ENCODE measurements at regions not wholly inside any gene's neighbourhood (a gene's known extent, or its start where the extent isn't known, plus 50 kb on each side); places are given as distances from the start of the nearest gene placed in this dataset.
"Not testable (repeated sequence)": the region's sequence is repeated elsewhere in the genome, so short reads cannot be mapped to it uniquely, and the experiment has no call there.

DNA sequence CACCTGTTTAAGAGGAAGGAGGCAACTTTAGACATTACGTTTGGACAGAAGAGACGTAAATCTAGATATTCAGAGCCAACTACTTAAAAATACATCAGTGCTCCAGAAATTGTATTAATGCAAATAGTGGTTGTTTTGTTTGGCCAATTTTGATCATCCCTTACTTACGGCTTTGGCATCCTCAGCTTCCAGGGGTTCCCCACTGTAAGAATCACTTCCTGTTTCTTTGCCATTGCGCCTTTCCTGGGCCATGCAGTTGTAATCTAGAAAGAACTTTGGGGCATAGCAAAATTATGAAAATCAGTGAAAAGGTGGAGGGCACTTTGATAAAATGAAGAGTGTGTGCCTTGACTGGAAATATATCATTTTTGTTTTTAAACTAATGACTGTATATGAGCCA lies 537.2 kb upstream of the TLE4 start:
- FAIRE-seq = no peak

DNA sequence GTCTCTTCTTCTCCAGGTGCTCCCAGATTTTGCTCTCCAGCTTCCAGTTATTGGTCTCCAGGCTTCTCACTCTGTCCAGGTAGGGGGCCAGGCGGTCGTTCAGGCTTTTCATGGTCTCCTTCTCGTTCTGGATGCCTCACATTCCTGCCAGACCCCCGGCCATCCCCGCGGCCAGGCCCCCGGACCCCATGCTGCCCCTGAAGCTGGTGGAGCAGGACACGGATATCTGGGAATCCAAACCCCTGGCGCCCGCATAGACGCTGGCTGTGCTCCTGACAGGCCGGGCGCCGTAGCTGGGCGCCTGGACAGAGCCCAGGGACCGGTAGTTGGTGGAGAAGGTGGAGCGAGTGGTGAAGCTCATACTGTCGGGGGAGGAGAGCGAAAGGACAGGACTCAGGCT lies 534.4 kb upstream of the TLE4 start:
- FAIRE-seq = no peak

DNA sequence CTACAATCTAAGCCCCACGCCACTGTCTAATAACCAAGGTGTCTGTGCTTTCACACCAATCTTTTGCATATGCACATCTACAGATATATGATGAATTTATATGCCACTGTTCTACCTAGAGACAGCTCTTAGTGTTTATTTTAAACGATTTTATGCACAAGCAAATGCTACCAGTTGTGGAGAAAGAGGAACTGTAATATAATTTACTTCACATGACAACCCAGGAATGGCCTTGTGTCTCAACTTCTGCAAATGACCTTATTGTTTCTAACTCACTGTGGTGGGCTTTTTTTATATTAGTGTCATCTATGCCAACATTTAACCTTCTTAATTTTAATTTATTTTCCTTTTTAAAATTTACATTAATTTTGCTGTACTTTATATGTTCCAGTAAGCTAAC lies 531.1 kb upstream of the TLE4 start:
- FAIRE-seq = no peak

DNA sequence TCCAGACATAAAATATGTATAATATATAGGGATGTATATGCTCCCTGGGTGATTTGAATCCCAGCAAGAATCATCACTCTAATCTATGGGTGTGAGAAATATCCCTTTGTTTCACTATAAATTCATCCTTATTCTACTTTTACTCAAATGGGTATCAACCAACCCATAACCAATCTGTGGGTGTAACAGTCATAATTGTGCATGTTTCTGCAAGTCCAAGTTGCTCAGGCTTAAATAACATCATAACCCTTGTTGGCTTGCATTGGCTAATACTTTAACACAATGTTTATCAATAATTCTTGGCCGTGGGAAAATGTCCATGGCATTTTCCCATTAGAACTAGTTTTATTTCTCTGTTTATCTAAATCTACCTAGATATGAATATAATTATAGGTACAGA lies 530.5 kb upstream of the TLE4 start:
- FAIRE-seq = no peak

DNA sequence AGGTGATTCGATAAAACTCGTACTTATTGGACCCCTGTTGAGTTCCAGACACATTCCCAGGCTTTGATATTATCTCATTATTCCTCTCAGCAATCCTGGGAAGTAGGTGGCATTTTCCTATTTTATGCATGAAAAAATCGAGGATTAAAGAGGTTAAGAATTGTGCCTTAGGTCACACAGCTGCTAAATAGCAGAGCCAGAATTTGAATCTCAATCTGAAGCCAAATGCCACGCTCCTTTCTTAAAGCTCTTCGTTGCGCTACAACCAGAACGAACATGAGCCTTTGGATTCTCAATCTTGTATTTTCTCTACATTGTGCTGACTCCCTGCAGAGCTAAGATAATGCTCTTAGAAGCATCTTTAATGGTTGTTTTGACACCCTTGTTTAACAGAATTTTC lies 527.8 kb upstream of the TLE4 start:
- FAIRE-seq = no peak

DNA sequence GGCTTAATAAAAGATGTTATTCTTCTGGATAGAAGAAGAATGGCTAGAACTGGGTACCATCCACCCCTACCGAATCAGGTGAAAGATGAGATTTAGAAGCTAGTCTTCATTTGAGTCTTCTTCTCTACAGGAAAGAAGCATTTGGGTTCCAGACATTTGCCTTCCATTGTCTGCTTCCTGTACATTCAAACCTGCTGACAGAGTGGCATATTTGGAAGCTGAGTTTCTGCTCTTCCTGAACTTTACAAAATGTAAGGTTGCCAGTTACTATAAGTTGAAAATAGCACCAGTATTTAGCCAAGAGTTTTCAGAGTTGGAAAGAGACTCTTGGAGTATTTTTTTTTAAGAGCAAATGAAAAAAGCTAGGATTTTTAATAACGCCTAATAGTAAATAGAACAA lies 525.4 kb upstream of the TLE4 start:
- no peak for FAIRE-seq

DNA sequence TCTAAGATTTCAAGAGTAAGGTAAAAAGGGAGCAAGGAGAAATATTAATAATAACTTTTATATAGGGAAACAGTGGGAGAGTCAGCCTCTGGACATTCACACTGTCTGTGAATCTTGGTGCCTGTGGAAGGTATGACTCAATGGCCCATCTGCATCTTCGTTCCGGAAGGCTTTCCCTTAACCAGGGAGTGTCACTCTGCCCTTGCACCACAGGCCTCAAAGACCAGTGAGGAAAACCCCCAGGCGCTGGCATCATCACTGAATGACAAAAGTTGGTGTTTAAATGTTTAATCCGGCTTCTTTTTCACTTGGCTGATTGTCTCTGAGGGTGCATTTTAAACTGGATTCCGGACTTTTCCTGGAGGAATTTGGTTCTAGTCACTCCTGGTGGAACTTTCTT lies 522.4 kb upstream of the TLE4 start:
- FAIRE-seq = no peak

DNA sequence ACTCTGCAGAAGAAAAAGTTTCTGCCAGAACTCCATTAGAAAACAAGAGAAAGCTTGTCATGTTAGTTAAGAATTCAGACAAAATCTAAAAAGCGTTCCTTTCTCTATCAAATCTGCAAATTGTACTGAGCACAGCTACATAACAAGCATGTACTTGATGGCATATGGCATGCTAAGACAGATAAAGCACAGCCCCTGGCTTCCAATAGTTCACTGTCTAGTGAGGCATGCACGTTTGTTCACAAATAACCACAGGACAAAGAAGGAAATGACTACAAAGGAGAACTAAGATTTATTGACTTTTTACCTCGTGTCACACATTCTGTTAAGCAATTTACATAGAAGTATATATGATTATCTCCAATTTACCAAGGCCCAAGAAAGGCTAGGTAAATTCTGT lies 518.2 kb upstream of the TLE4 start:
- no peak for FAIRE-seq

DNA sequence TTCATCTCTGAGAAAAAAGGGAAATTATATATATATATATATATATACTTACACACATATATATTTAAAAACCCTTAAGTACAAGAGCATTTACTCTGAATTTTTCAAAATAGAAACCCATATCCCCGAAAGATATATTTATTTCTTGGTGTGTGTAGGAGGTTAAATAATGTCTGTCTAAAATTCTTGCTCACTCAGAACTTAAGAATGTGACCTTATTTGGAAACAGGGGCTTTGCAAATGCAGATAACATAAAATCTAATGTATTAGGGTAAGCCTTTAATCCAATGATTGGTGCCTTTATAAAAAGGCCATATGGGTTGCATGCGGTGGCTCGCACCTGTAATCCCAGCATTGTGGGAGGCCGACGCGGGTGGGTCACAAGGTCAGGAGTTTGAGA lies 517.3 kb upstream of the TLE4 start:
- no peak for FAIRE-seq

DNA sequence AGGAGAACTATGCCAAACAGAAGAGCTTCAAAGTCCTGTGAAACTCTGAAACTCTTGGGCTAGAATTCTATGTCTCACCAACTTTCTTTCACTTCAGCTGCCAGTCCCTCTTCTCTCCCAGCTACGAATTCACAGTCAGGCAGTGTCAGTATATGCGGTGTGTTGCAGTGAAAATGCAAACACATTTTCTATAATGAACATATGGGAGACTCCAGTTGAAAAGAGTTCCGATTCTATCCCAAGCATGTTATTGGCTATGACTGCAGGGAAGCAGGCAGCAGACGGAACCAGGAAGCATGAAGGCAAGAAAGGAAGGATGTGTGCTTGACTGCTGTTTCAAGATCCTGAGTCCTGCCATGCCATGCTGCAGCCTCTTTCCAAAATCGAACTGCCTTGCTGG lies 515.7 kb upstream of the TLE4 start:
- FAIRE-seq = no peak

DNA sequence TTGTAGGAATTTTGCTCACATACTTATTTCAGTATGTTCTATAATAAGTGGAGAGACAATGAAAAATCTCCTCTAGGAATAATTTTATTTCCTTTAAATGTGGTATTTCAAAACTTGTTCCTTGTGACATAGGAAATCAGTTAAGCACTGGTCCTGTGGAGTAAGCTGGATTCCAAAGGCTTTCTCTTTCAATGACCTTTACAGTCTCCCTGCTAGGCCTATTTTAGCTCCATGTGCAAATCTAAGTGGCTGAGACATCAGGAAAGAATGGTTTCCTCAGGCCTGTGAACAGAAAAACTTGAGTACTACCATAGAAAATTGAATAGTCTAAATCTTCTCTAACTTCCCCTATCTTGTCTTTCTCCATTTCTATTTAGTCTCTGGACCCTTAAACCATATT lies 514.2 kb upstream of the TLE4 start:
- no peak for FAIRE-seq

DNA sequence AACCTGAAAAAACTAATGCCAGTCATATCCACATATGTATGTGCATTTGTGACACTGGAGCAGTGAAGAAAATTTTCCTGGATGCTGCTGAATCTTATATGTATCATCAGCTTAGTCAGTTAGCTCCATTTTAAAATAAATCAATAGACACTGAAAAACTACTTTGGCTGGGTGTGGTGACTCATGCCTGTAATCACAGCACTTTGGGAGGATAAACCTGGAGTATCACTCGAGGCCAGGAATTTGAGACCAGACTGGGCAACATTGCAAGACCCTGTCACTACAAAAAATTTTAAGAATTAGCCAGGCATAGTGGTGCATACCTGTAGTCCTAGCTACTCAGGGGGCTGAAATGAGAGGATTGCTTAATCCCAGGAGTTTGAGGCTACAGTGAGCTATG lies 511.0 kb upstream of the TLE4 start:
- no peak for FAIRE-seq

DNA sequence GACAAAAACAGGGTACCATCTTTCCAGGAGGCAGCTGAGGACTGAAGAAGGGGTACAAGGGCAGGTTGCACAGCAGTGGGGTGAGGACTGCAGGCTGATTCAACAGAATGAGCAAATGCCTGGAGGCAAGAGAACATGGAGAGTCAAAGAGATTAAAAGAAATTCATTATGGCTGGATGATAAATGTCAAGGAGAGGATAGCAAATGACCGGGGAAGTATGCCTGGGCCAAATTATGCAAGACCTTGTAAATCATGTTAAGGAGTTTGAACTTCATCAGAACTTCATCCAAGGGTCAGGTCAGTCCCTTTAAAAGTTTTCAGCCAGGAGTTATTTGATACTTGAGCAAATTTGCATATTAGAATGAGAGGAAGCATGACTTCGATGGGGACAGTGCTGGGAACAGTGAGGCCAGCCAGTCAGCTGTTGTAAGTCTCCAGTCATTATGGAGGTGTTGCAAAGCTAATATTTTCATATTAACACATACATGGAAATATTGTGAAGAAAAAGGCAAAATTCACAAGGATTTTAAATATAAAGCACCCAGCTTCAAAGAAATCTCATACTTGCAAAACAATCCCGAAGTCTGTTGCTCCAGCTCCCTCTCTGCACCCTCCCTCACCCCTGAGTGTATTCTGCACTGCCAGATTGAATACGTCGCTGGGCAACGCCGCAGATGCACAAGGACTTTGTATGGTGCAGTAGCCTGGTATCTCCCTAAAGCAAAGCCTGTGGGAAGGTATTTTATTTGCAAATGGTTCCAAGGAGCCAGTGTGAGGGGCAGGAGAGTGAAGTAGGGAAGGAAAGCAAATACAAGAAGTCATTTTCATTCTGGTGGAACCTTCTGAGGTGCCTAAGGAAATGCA lies 509.8 kb upstream of the TLE4 start:
- FAIRE-seq = no peak

DNA sequence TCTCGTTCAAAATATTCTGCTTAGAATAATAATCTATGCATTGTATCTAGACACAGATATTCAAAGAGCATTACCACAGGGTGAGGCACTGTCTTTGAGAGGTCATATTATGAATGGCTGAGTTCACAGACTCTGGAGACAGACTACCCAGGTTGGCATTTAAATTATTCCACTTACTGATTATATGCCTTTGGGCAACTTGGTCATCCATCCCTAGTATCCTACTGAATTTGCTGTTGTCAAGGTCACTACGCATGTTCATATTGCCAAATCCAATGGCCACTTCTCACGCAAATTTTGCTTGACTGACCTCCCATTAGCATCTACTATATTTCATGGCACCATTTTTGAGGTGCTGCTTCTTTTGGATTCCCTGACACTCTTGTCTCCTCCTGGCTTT lies 498.6 kb upstream of the TLE4 start:
- no peak for FAIRE-seq

DNA sequence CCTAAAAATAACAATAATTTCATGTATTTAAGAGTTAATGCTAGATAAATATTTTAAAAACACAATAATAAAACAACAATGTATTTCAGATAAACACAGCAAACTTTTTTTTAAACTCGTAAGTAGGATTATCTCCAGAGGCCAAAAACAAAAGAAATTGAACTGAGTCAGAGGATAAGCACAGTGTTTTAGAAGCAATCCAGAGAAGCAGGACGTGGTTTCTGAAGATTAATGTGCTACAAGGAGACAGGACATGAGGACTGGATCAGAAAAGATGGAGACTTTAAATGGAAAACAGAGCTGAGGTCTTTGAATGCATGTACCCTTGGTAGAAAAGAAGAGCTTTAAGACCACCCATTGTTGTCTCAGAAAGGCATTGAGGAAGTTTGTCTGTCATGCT lies 491.2 kb upstream of the TLE4 start:
- FAIRE-seq = no peak

DNA sequence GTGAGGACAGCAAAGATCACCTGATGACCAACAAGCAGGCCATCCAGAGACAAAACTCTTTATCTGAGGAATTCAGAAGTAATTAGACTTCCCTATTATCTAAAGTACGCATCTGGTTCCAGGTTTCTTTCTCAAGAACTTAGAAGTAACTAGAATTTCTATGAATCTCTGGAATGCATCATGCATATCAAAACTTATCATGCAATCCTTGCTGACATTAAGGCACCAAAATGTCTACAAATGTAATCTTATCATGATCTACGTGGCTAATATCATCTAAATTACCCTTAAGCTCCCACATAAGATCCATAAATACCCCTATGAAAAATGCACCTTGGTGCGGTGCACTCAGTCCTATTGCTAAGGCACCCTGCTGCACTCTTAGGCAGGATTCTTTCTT lies 488.1 kb upstream of the TLE4 start:
- FAIRE-seq = no peak

DNA sequence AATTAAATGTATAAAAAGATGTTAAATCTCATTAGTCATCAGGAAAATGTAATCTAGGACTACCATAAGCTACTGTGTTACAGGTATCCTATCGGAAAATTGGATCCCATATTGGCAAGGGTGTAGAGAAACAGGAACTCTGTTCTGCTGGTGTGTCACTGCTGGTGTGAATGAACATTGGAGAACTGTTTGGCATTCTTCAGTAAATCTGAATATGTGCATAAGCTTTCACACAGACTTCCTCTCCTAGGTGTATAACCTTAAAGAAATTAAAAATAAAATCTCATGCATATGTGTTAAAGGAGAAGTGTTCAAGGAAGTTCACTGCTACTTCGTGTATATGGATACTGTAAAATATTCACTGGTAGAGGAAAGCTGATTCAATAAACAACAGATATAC lies 484.6 kb upstream of the TLE4 start:
- no peak for FAIRE-seq

DNA sequence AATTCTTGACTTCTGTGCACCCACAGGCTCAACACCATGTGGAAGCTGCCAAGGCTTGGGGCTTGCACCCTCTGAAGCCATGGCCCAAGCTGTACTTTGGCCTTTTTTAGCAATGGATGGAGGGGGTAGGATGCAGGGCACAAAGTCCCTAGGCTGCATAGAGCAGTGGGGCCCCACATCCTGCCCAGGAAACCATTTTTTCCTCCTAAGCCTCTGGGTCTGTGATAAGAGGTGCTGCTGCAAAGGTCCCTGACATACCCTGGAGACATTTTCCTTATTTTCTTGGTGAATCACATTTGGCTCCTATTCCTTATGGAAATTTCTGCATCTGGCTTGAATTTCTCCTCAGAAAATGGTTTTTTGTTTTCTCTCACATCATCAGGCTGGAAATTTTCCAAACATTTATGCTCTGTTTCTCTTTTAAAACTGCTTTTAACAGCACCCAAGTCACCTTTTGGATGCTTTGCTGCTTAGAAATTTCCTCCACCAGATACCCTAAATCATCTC lies 482.7 kb upstream of the TLE4 start:
- FAIRE-seq = no peak

DNA sequence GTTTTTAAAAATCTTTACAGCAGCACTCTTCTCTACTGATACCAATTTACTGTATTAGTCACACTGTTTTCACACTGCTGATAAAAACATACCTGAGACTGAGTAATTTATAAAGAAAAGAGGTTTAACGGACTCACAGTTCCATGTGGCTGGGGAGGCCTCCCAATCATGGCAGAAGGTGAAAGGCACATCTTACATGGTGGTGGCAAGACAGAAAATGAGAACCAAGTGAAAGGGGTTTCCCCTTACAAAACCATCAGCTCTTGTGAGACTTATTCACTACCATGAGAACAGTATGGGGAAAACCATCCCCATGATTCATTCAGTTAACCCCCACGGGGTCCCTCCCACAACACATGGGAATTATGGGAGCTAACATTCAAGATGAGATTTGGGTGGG lies 481.9 kb upstream of the TLE4 start:
- not testable (repeated sequence) for FAIRE-seq

DNA sequence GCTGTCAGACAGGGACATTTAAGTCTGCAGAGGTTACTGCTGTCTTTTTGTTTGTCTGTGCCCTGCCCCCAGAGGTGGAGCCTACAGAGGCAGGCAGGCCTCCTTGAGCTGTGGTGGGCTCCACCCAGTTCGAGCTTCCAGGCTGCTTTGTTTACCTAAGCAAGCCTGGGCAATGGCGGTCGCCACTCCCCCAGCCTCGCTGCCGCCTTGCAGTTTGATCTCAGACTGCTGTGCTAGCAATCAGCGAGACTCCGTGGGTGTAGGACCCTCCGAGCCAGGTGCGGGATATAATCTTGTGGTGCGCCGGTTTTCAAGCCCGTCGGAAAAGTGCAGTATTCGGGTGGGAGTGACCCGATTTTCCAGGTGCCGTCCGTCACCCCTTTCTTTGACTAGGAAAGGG lies 468.5 kb upstream of the TLE4 start:
- FAIRE-seq = not testable (repeated sequence)

DNA sequence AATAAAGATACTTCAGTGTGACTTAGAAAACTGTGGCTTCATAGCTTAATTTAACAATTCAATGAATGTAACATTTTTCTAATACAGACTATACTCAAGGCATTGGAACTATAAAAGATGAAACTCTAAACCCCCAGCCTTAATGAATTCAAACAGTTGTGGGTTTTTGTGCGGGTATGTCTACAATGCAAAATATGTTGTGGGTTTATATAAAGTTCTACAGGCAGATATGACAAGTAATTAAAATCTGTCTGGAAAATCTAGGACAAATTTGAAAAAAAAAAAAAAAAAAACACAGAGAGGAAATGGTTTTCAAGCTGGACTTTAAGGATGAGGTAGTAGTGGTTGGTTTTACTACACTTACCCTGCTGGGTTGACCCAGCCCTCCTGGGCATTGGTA lies 467.5 kb upstream of the TLE4 start:
- no peak for FAIRE-seq

DNA sequence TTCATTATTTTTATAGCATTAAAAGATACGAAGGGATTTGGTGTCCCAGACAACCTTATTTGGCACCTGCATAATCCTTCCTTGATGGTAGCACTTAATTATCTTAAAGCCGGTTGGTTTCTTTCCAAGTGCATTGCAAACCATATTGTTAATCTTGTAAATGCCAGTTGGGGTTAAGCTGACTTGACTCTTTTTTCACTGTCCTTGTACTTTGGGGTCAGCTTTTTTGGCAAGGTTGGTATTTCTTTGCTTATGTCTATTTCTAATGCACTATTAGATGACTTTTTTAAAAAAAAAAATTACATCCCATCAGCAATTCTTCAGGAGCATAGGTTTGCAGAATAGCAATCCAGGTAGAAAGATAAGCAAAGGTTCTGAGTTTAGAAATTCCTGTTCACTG lies 466.8 kb upstream of the TLE4 start:
- FAIRE-seq = no peak

DNA sequence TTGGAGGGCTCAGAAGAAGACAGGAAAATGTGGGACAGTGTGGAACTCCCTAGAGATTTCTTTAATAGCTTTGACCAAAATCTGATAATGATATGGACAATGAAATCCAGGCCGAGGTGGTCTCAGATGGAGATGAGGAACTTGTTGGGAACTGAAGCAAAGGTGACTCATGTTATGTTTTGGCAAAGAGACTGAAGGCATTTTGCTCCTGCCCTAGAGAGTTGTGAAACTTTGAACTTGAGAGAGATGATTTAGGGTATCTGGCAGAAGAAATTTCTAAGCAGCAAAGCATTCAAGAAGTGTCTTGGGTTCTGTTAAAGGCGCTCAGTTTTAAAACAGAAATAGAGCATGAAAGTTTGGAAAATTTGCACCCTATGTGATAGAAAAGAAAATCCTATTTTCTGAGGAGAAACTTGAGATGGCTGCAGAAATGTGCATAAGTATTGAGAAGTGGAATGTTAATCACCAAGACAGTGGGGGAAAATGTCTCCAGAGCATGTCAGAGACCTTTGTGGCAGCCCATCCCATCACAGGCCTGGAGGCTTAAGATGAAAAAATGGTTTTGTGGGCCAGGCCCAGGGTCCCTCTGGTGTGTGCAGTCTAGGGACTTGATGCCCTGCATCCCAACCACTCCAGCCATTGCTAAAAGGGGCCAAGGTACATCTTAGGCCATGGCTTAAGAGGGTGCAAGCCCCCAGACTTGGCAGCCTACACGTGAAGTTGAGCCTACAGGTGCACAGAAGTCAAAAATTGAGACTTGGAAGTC lies 463.7 kb upstream of the TLE4 start:
- no peak for FAIRE-seq

DNA sequence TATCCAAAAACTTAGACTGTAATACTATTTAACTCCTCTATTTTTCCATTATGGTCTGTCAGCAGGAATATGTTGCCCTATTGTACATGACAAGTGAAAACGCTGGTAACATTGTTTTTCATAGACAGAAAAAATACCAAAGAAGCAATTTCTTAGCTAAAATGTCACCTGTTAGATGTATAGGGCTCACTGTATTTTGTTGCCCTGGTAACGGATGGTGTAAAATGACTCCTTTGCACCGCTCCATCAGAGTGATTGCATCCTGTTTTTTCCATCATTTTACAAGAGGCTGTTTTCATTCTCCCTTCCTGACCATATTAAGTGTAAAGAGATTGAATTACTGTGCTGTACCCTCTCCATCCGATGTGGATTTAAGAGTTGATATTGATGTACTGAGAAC lies 460.1 kb upstream of the TLE4 start:
- FAIRE-seq = no peak
